A549 (cell line): ENCODE measurements at regions not wholly inside any gene's neighbourhood (a gene's known extent, or its start where the extent isn't known, plus 50 kb on each side); places are given as distances from the start of the nearest gene placed in this dataset.

Experiments used
- CTCF ChIP-seq: fragments of >200 bp; sonication (Bioruptor Twin); formaldehyde crosslinking; IDR thresholded peaks from 3 replicates; pipeline ENCODE4 v1.5.1; 2016
- ELK1 ChIP-seq: fragments of 150-350 bp; IDR thresholded peaks from 2 replicates; pipeline ENCODE4 v1.6.1; 2014; ENCODE audit warnings: low read depth, mild to moderate bottlenecking, low read length
- ESRRA ChIP-seq: fragments of 150-350 bp; IDR thresholded peaks from 2 replicates; pipeline ENCODE4 v1.6.1; 2014; ENCODE audit warnings: mild to moderate bottlenecking, low read length, borderline replicate concordance
- HDAC2 ChIP-seq: fragments of 200-600 bp; sonication (generic); IDR thresholded peaks from 2 replicates; pipeline ENCODE4 v1.6.1; 2016
- JUNB ChIP-seq: fragments of >200 bp; sonication (Bioruptor Twin); formaldehyde crosslinking; IDR thresholded peaks from 2 replicates; pipeline ENCODE4 v1.6.1; 2016
- MAX ChIP-seq: IDR thresholded peaks from 2 replicates; pipeline ENCODE4 v1.6.1; 2012
- NFE2L2 ChIP-seq: fragments of 150-350 bp; conservative IDR thresholded peaks from 2 replicates; pipeline ENCODE4 v1.6.1; 2014; ENCODE audit warnings: low read length
- POLR2A ChIP-seq: IDR thresholded peaks from 2 replicates; pipeline ENCODE4 v1.6.1; 2012; ENCODE audit warnings: mild to moderate bottlenecking, low read length
- RAD21 ChIP-seq, 2 experiments: fragments of >200 bp in 1 of 2; sonication (Bioruptor Twin) in 1 of 2; formaldehyde crosslinking in 1 of 2; IDR thresholded peaks in 1 of 2; conservative IDR thresholded peaks in 1 of 2; 2 replicates in 1 of 2; 3 replicates in 1 of 2; pipeline ENCODE4 v1.6.1; 2012 to 2018; ENCODE audit warnings: inconsistent platforms in 1 of 2

GRCh38 chr4:61049018-61049417 is 151.1 kb upstream of the ADGRL3 start:
- TF ChIP-seq CTCF (no peak), POLR2A (no peak), NFE2L2 (no peak), ELK1 (no peak), RAD21 (conservative IDR thresholded peaks at IDR 0.05 in 1 of 2, IDR thresholded peaks at IDR 0.05 in 1 of 2) (no peak), JUNB (no peak), MAX (no peak), ESRRA (no peak), HDAC2 (no peak)
